ENCODE measurements at regions not wholly inside any gene's neighbourhood (a gene's known extent, or its start where the extent isn't known, plus 50 kb on each side); places are given as distances from the start of the nearest gene placed in this dataset.
"Not testable (repeated sequence)": the region's sequence is repeated elsewhere in the genome, so short reads cannot be mapped to it uniquely, and the experiment has no call there.

GRCh38 chr12:69167648-69168165, 71.7 kb upstream of the CPSF6 start:
- ChIA-PET CTCF (interaction anchor here (0.5 kb wide), 1 partner anchor 114 kb away, joined by 4 read pairs; no protein-coding TSS in a partner anchor), POLR2A (no interaction called here)

DNA sequence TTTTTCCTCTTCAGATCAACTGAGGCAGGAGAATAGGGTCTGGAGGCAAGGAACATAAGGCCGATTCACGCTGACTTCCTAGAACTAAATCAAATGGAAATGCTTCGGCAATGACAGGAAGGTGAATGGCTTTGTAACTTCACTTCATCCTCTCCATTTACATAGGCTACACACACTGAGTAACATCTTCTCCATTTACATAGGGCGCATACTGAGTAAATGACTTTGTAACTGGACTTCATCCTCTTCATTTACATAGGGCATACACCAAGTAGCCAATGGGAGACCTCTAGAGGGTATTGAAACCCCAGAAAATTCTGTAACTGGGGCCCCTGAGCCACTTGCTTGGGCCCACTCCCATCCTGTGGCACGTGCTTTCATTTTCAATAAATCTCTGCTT, 71.0 kb upstream of the CPSF6 start:
- CTCF ChIA-PET = no interaction called here
- POLR2A ChIA-PET = no interaction called here

DNA sequence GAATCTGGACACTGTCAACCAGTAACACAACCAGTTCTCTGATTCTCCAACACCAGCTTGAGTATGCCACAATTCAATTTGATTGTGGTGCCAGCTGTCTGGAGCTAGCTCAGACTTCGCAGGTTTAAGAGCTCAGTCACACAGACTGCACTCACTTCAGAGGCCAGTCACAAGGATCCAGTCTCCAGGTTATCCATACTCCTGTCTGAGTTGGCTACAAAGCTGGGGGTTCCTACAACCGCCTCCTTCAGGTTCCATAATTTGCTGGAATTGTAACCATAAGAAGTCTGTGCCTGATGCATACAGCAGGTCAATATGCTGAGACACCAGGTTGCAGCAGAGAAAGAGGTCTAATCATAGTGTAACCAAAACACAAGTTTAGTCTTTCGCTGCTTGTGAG, 70.5 kb upstream of the CPSF6 start:
- CTCF ChIA-PET = interaction anchor here (0.7 kb wide), 1 partner anchor 417 kb away, joined by 3 read pairs; no protein-coding TSS in a partner anchor

GRCh38 chr12:69170293-69170692, 69.1 kb upstream of the CPSF6 start:
- CTCF ChIA-PET = interaction anchor here (0.7 kb wide), 1 partner anchor 248 kb away, joined by 3 read pairs; no protein-coding TSS in a partner anchor
- POLR2A ChIA-PET = no interaction called here

More for the DNA sequence above, 70.5 kb upstream of the CPSF6 start:
- POLR2A ChIA-PET = no interaction called here

DNA sequence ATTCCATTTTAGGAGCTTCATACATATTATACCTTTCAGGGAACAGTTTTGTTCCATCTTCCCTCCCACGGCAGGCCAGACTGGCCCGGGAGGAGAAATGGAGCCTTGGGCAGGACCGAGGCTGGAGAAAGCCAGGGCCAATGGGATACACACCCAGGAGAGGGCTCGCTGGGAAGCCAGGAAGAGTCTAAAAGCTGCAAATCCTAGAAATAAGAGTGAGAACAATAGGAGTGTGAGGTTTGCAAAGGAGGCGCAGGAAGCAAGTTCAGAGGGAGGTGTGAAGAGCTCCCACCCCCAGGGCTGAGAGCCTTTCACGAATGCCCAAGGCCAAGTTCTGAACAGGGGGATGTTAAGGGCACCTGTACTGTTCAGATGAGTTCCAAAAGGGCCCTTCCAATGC, 67.5 kb upstream of the CPSF6 start:
- ChIA-PET POLR2A (no interaction called here), CTCF (interaction anchor here (0.9 kb wide), 1 partner anchor 17 kb away, joined by 3 read pairs; no protein-coding TSS in a partner anchor)

GRCh38 chr12:69172491-69172890, 66.9 kb upstream of the CPSF6 start:
- POLR2A ChIA-PET = no interaction called here
- CTCF ChIA-PET = no interaction called here

DNA sequence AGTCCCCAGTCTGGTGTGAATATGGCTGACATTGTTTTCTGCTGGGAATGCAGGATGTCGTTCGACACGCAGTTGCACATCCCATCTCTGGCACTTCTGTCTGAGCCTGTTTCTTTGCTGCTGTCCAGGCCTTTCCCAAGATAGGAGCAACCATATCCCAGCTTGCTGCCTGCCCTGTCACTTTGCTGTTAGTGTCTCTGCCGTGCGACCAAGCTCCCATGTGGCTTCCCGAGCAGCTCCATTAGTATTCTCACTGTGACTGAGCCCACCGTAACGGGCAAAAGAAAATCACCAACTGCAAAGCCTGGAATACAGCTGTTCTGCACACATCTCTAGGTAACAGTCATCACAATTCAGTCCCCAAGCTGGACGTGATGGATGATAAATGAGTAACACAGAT, 66.0 kb upstream of the CPSF6 start:
- POLR2A ChIA-PET = interaction anchor here (0.6 kb wide), 1 partner anchor 556 kb away, joined by 6 read pairs; no protein-coding TSS in a partner anchor
- CTCF ChIA-PET = interaction anchor here (1.4 kb wide), 1 partner anchor 9 kb away, joined by 3 read pairs; no protein-coding TSS in a partner anchor

DNA sequence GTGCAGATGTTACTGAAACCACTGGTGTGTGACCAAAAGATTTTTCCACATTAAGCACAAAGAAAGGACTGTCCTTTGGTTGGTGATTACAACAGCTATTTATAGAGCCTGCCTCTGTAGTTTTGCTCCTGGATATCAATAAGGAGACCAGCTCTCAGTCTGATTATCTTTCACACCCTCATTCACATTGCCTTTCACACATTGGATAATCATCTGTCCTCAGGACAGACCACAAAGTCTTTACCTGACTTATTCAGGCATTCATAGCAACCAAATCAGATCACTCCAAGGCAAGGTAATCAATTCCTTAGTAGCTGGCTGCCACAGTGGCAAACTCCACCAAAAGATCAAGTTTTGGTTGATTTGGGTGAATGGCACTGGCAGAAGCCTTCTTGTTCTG, 59.6 kb upstream of the CPSF6 start:
- ChIA-PET CTCF (no interaction called here), POLR2A (no interaction called here)

GRCh38 chr12:69187572-69187971, 51.8 kb upstream of the CPSF6 start:
- POLR2A ChIA-PET = not testable (repeated sequence)
- CTCF ChIA-PET = interaction anchor here (2.1 kb wide), 1 partner anchor 33 kb away, joined by 4 read pairs; no protein-coding TSS in a partner anchor

GRCh38 chr12:69189378-69189978, 49.9 kb upstream of the CPSF6 start:
- ChIA-PET CTCF (no interaction called here), POLR2A (no interaction called here)

Measured in activated CD8-positive, alpha-beta memory T cell treated with anti-CD3 and anti-CD28 coated beads for 36 hours (primary cell).